Thyroid gland (tissue), 4 donors: ENCODE measurements at regions not wholly inside any gene's neighbourhood (a gene's known extent, or its start where the extent isn't known, plus 50 kb on each side); places are given as distances from the start of the nearest gene placed in this dataset. TPM values are rescaled to one million over a fixed set of nuclear protein-coding genes. Genes with fewer than 3 reads are reported as not detected.

Experiments used
- DNase-seq, 2 donors: peaks; one replicate each; pipeline ENCODE4 v3.0.0-alpha.2; 2019
- H3K27ac ChIP-seq, 3 donors: fragments of 200-600 bp; sonication (generic); 1 replicate in 2 of 3; 2 replicates in 1 of 3; pipeline ENCODE4 v1.5.1; 2016 to 2019; ENCODE audit warnings: mild to moderate bottlenecking in 1 of 3, moderate library complexity in 1 of 3
- H3K27me3 ChIP-seq: fragments of 200-600 bp; sonication (generic); one replicate; pipeline ENCODE4 v1.5.1; 2019
- H3K36me3 ChIP-seq, 2 donors: fragments of 200-600 bp; sonication (generic); one replicate each; pipeline ENCODE4 v1.5.1; 2016 to 2019
- H3K4me1 ChIP-seq, 2 donors: fragments of 200-600 bp; sonication (generic); one replicate each; pipeline ENCODE4 v1.5.1; 2017 to 2019
- H3K4me3 ChIP-seq, 3 donors: fragments of 200-600 bp; sonication (generic); replicated peaks in 1 of 3; 1 replicate in 2 of 3; 2 replicates in 1 of 3; pipeline ENCODE4 v1.5.1; 2016; ENCODE audit warnings: mild to moderate bottlenecking in 1 of 3
- H3K9me3 ChIP-seq: fragments of 200-600 bp; sonication (generic); one replicate; pipeline ENCODE4 v1.5.1; 2017
- CTCF ChIP-seq, 6 experiments: fragments of 200-600 bp in 3 of 6; fragments of 450-650 bp in 3 of 6; sonication (generic) in 3 of 6; IDR thresholded peaks; one replicate each; pipeline ENCODE4 v1.5.1; 2016 to 2019; ENCODE audit warnings: antibody characterized with exemption in 6 of 6, mild to moderate bottlenecking in 2 of 6, inconsistent platforms in 1 of 6, moderate library complexity in 1 of 6
- POLR2A ChIP-seq, 2 donors: fragments of 450-650 bp; IDR thresholded peaks; one replicate each; pipeline ENCODE4 v1.6.1; 2017; ENCODE audit warnings: antibody characterized with exemption in 2 of 2, mild to moderate bottlenecking in 2 of 2, moderate library complexity in 1 of 2
- WGBS, 2 donors: methylation state at CpG; one replicate each; pipeline ENCODE4 v1.1.5; 2017; 5-methylcytosine and 5-hydroxymethylcytosine counted together
- intact Hi-C: fragments of 100-400 bp; cut with DNase I; formaldehyde crosslinking; loops from one replicate; pipeline ENCODE4 v1.15.1; 2023
- small RNA-seq: library from RNA; depleted of rRNA; stranded (forward); fragments of <200 nt; gene quantifications from one replicate; pipeline ENCODE3, GENCODE V24; 2016

- H3K4me3 ChIP-seq: no peak overlapping the region
- DNase-seq: no peak
- no peaks in the 10 kb centered on the region for H3K36me3 ChIP-seq
- H3K4me1 ChIP-seq: no peaks in the 10 kb centered on the region
- no peak overlapping the region for H3K27ac ChIP-seq
- intact Hi-C loops: no loop called here
- 89 to 90% methylated on average over 3 of the region's 3 CpGs for WGBS, 2 donors
- TF ChIP-seq POLR2A (IDR thresholded peaks at IDR 0.05): no peak
- TF ChIP-seq CTCF (IDR thresholded peaks at IDR 0.05): no peak
- no peaks in the 10 kb centered on the region for H3K27me3 ChIP-seq
- H3K9me3 ChIP-seq: no peaks in the 10 kb centered on the region
Measured at GRCh38 chr11:109350091-109350490, 71.9 kb upstream of the C11orf87 start.

GRCh38 chr11:109362059-109362458 is 59.9 kb upstream of the C11orf87 start:
- 62 to 70% methylated on average over 3 of the region's 3 CpGs for WGBS, 2 donors
- intact Hi-C loops: no loop called here
- Histone ChIP-seq H3K4me1 (no peaks in the 10 kb centered on the region), H3K27ac (no peak overlapping the region), H3K9me3 (no peaks in the 10 kb centered on the region), H3K4me3 (no peak overlapping the region), H3K36me3 (no peaks in the 10 kb centered on the region), H3K27me3 (no peaks in the 10 kb centered on the region)
- TF ChIP-seq POLR2A (IDR thresholded peaks at IDR 0.05) (no peak), CTCF (IDR thresholded peaks at IDR 0.05) (no peak)
- no peak for DNase-seq

- no peak for DNase-seq
Measured at GRCh38 chr11:109363682-109364081, 58.3 kb upstream of the C11orf87 start.

GRCh38 chr11:109364851-109365250 is 57.1 kb upstream of the C11orf87 start:
- Histone ChIP-seq H3K9me3 (no peaks in the 10 kb centered on the region), H3K27me3 (no peaks in the 10 kb centered on the region), H3K27ac (no peak overlapping the region), H3K36me3 (no peaks in the 10 kb centered on the region), H3K4me3 (no peak overlapping the region), H3K4me1 (no peaks in the 10 kb centered on the region)
- no peak for TF ChIP-seq POLR2A (IDR thresholded peaks at IDR 0.05)
- TF ChIP-seq CTCF (IDR thresholded peaks at IDR 0.05): no peak
- no peak for DNase-seq
- 81 to 91% methylated on average over 4 of the region's 4 CpGs for WGBS, 2 donors
- intact Hi-C loops: no loop called here

More at GRCh38 chr11:109363682-109364081, 58.3 kb upstream of the C11orf87 start:
- TF ChIP-seq POLR2A (IDR thresholded peaks at IDR 0.05): no peak
- no peak for TF ChIP-seq CTCF (IDR thresholded peaks at IDR 0.05)
- Histone ChIP-seq H3K9me3 (no peaks in the 10 kb centered on the region), H3K27me3 (no peaks in the 10 kb centered on the region), H3K36me3 (no peaks in the 10 kb centered on the region), H3K27ac (no peak overlapping the region), H3K4me1 (no peaks in the 10 kb centered on the region), H3K4me3 (no peak overlapping the region)
- 81 to 87% methylated on average over 3 of the region's 3 CpGs for WGBS, 2 donors
- intact Hi-C loops: no loop called here

- Histone ChIP-seq H3K4me3 (no peak overlapping the region), H3K4me1 (no peaks in the 10 kb centered on the region), H3K27me3 (no peaks in the 10 kb centered on the region), H3K9me3 (no peaks in the 10 kb centered on the region), H3K36me3 (no peaks in the 10 kb centered on the region), H3K27ac (no peak overlapping the region)
- DNase-seq: no peak
- WGBS, 2 donors: 61 to 71% methylated on average over 2 of the region's 2 CpGs
- intact Hi-C loops: no loop called here
- TF ChIP-seq POLR2A (IDR thresholded peaks at IDR 0.05): no peak
Measured at GRCh38 chr11:109371444-109372176, 50.4 kb upstream of the C11orf87 start.

Small RNAs in the stretch of these regions (small RNA-seq; reads per million reads assigned to genes)
- gene RF00157: not detected
- gene RNA5SP349: not detected
- gene RNU6-654P: not detected
